SK-N-SH treated with all-trans-retinoic acid at 6 μM for 48 hours (cell line): ENCODE measurements at regions not wholly inside any gene's neighbourhood (a gene's known extent, or its start where the extent isn't known, plus 50 kb on each side); places are given as distances from the start of the nearest gene placed in this dataset.

ENCODE experiments used
- ARNTL ChIP-seq: fragments of 450-650 bp; formaldehyde crosslinking; IDR thresholded peaks from 2 replicates; pipeline ENCODE4 v1.5.0; 2020; ENCODE audit warnings: low read depth, mild to moderate bottlenecking, moderate library complexity, borderline replicate concordance
- BACH2 ChIP-seq: fragments of 250-450 bp; sonication (Bioruptor Pico); IDR thresholded peaks from 2 replicates; pipeline ENCODE4 v1.9.0; 2021; ENCODE audit warnings: mild to moderate bottlenecking, borderline replicate concordance
- RARB ChIP-seq: fragments of 250-450 bp; sonication (Bioruptor Pico); IDR thresholded peaks from 2 replicates; pipeline ENCODE4 v1.8.0; 2021; ENCODE audit warnings: mild to moderate bottlenecking, moderate library complexity
- TCF4 ChIP-seq: fragments of 250-450 bp; sonication (Bioruptor Pico); IDR thresholded peaks from 2 replicates; pipeline ENCODE4 v1.8.0; 2021; ENCODE audit warnings: mild to moderate bottlenecking, moderate library complexity, borderline replicate concordance
- ZFP3 ChIP-seq: fragments of 250-450 bp; sonication (Bioruptor Pico); IDR thresholded peaks from 2 replicates; pipeline ENCODE4 v1.5.0; 2020; ENCODE audit warnings: mild to moderate bottlenecking, moderate library complexity
- ZFP30 ChIP-seq: fragments of 450-650 bp; formaldehyde crosslinking; IDR thresholded peaks from 2 replicates; pipeline ENCODE4 v1.5.0; 2022; ENCODE audit warnings: mild to moderate bottlenecking, moderate library complexity
- ZNF565 ChIP-seq: fragments of 450-650 bp; formaldehyde crosslinking; conservative IDR thresholded peaks from 2 replicates; pipeline ENCODE4 v1.5.0; 2020; ENCODE audit warnings: low read depth, mild to moderate bottlenecking, moderate library complexity
- ZNF70 ChIP-seq: fragments of 450-650 bp; formaldehyde crosslinking; IDR thresholded peaks from 2 replicates; pipeline ENCODE4 v1.5.0; 2020; ENCODE audit warnings: mild to moderate bottlenecking, moderate library complexity
- TF ChIP-seq, protein P1 (sequence below): fragments of 250-450 bp; sonication (Bioruptor Pico); IDR thresholded peaks from 2 replicates; pipeline ENCODE4 v1.8.0; 2021; ENCODE audit warnings: low read depth, mild to moderate bottlenecking, moderate library complexity, borderline replicate concordance
- TF ChIP-seq, protein P2 (sequence below): fragments of 250-450 bp; sonication (Bioruptor Pico); IDR thresholded peaks from 2 replicates; pipeline ENCODE4 v1.8.0; 2020; ENCODE audit warnings: mild to moderate bottlenecking, moderate library complexity, borderline replicate concordance
- TF ChIP-seq, protein P3 (sequence below): fragments of 250-450 bp; sonication (Bioruptor Pico); IDR thresholded peaks from 2 replicates; pipeline ENCODE4 v1.5.1; 2021; ENCODE audit warnings: mild to moderate bottlenecking, moderate library complexity
- TF ChIP-seq, protein P4 (sequence below): fragments of 250-450 bp; sonication (Bioruptor Pico); IDR thresholded peaks from 2 replicates; pipeline ENCODE4 v1.5.1; 2020; ENCODE audit warnings: low read depth, mild to moderate bottlenecking, moderate library complexity

DNA sequence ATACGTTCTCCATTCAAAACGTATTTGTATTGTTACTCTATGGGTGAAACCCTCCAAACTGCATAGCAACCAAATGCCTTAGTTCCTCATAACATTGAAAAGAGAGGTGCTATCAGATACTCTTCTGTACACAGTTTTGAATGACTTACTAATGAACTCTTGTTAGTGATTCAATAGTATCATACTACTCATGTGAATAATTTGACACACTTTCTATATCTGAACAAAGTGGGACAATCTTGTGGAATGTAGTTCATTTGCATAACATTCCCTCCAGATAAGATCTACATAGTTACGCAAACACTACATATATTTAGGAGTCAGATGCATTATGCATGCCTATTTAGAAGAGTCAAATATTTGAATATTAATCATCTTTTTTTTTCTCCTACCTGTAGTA, 232.0 kb upstream of the NRXN1 start:
- no peak for TF ChIP-seq ZFP3 (CRISPR knock-in tag)
- TF ChIP-seq, protein P1, sequence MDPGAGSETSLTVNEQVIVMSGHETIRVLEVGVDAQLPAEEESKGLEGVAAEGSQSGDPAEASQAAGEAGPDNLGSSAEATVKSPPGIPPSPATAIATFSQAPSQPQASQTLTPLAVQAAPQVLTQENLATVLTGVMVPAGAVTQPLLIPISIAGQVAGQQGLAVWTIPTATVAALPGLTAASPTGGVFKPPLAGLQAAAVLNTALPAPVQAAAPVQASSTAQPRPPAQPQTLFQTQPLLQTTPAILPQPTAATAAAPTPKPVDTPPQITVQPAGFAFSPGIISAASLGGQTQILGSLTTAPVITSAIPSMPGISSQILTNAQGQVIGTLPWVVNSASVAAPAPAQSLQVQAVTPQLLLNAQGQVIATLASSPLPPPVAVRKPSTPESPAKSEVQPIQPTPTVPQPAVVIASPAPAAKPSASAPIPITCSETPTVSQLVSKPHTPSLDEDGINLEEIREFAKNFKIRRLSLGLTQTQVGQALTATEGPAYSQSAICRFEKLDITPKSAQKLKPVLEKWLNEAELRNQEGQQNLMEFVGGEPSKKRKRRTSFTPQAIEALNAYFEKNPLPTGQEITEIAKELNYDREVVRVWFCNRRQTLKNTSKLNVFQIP (CRISPR knock-in tag): no peak
- TF ChIP-seq TCF4 (CRISPR knock-in tag): no peak
- no peak for TF ChIP-seq ZFP30 (CRISPR knock-in tag)
- no peak for TF ChIP-seq ZNF70 (CRISPR knock-in tag)
- TF ChIP-seq, protein P2, sequence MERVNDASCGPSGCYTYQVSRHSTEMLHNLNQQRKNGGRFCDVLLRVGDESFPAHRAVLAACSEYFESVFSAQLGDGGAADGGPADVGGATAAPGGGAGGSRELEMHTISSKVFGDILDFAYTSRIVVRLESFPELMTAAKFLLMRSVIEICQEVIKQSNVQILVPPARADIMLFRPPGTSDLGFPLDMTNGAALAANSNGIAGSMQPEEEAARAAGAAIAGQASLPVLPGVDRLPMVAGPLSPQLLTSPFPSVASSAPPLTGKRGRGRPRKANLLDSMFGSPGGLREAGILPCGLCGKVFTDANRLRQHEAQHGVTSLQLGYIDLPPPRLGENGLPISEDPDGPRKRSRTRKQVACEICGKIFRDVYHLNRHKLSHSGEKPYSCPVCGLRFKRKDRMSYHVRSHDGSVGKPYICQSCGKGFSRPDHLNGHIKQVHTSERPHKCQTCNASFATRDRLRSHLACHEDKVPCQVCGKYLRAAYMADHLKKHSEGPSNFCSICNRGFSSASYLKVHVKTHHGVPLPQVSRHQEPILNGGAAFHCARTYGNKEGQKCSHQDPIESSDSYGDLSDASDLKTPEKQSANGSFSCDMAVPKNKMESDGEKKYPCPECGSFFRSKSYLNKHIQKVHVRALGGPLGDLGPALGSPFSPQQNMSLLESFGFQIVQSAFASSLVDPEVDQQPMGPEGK (CRISPR knock-in tag): no peak
- no peak for TF ChIP-seq ARNTL
- no peak for TF ChIP-seq RARB (CRISPR knock-in tag)
- TF ChIP-seq ZNF565: no peak
- TF ChIP-seq, protein P3, sequence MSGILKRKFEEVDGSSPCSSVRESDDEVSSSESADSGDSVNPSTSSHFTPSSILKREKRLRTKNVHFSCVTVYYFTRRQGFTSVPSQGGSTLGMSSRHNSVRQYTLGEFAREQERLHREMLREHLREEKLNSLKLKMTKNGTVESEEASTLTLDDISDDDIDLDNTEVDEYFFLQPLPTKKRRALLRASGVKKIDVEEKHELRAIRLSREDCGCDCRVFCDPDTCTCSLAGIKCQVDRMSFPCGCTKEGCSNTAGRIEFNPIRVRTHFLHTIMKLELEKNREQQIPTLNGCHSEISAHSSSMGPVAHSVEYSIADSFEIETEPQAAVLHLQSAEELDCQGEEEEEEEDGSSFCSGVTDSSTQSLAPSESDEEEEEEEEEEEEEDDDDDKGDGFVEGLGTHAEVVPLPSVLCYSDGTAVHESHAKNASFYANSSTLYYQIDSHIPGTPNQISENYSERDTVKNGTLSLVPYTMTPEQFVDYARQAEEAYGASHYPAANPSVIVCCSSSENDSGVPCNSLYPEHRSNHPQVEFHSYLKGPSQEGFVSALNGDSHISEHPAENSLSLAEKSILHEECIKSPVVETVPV (CRISPR knock-in tag): no peak
- no peak for TF ChIP-seq BACH2 (CRISPR knock-in tag)
- TF ChIP-seq, protein P4, sequence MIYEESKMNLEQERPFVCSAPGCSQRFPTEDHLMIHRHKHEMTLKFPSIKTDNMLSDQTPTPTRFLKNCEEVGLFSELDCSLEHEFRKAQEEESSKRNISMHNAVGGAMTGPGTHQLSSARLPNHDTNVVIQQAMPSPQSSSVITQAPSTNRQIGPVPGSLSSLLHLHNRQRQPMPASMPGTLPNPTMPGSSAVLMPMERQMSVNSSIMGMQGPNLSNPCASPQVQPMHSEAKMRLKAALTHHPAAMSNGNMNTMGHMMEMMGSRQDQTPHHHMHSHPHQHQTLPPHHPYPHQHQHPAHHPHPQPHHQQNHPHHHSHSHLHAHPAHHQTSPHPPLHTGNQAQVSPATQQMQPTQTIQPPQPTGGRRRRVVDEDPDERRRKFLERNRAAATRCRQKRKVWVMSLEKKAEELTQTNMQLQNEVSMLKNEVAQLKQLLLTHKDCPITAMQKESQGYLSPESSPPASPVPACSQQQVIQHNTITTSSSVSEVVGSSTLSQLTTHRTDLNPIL (CRISPR knock-in tag): no peak
